Effector memory CD4-positive, alpha-beta T cell (primary cell): ENCODE measurements at regions not wholly inside any gene's neighbourhood (a gene's known extent, or its start where the extent isn't known, plus 50 kb on each side); places are given as distances from the start of the nearest gene placed in this dataset.

Source experiments
- DNase-seq, 3 donors: peaks; one replicate each; pipeline ENCODE4 v3.0.0-alpha.2; 2020
- H3K27ac ChIP-seq: 2 replicates; pipeline ENCODE4 v1.7.0; 2013; ENCODE audit warnings: mild to moderate bottlenecking, low read length, moderate library complexity; ENCODE audit not compliant: insufficient read depth, poor library complexity, severe bottlenecking
- H3K27me3 ChIP-seq: replicated peaks from 2 replicates; pipeline ENCODE4 v1.7.0; 2013; ENCODE audit warnings: mild to moderate bottlenecking, low read length; ENCODE audit not compliant: insufficient read depth, control insufficient read depth, poor library complexity, severe bottlenecking
- H3K36me3 ChIP-seq: 2 replicates; pipeline ENCODE4 v1.7.0; 2013; ENCODE audit warnings: mild to moderate bottlenecking, low read length, moderate library complexity; ENCODE audit not compliant: control insufficient read depth, insufficient read depth
- H3K4me1 ChIP-seq: 2 replicates; pipeline ENCODE4 v1.7.0; 2013; ENCODE audit warnings: low read length, mild to moderate bottlenecking; ENCODE audit not compliant: control insufficient read depth, insufficient read depth, poor library complexity, severe bottlenecking
- H3K4me3 ChIP-seq: 2 replicates; pipeline ENCODE4 v1.7.0; 2013; ENCODE audit warnings: low read length, low read depth, mild to moderate bottlenecking; ENCODE audit not compliant: insufficient read depth, poor library complexity, severe bottlenecking
- H3K9me3 ChIP-seq: 2 replicates; pipeline ENCODE4 v1.7.0; 2013; ENCODE audit warnings: mild to moderate bottlenecking, low read length, moderate library complexity; ENCODE audit not compliant: control insufficient read depth

- H3K4me3 ChIP-seq, result no peak overlapping the region
- no peaks in the 10 kb centered on the region for H3K4me1 ChIP-seq
- no peak overlapping the region for H3K27ac ChIP-seq
- no peak for DNase-seq
- H3K9me3 ChIP-seq, result no peaks in the 10 kb centered on the region
- no peaks in the 10 kb centered on the region for H3K36me3 ChIP-seq
- no peaks in the 10 kb centered on the region for H3K27me3 ChIP-seq
Observed at GRCh38 chr2:71849111-71849510, 298.6 kb downstream of the CYP26B1 start.

- Histone ChIP-seq H3K4me3 (no peak overlapping the region), H3K4me1 (no peaks in the 10 kb centered on the region), H3K27ac (no peak overlapping the region), H3K27me3 (no peaks in the 10 kb centered on the region), H3K9me3 (no peaks in the 10 kb centered on the region), H3K36me3 (no peaks in the 10 kb centered on the region)
- DNase-seq, result no peak
Observed at GRCh38 chr2:71846669-71847291, 300.9 kb downstream of the CYP26B1 start.

- Histone ChIP-seq H3K4me1 (no peaks in the 10 kb centered on the region), H3K4me3 (no peak overlapping the region)
- no peak for DNase-seq
Observed at GRCh38 chr2:71846072-71846471, 301.6 kb downstream of the CYP26B1 start.

GRCh38 chr2:71844967-71845366 is 302.7 kb downstream of the CYP26B1 start:
- Histone ChIP-seq H3K36me3 (no peaks in the 10 kb centered on the region), H3K27ac (no peak overlapping the region), H3K4me3 (no peak overlapping the region), H3K27me3 (no peaks in the 10 kb centered on the region), H3K4me1 (no peaks in the 10 kb centered on the region), H3K9me3 (no peaks in the 10 kb centered on the region)
- DNase-seq, result no peak

More at GRCh38 chr2:71846072-71846471, 301.6 kb downstream of the CYP26B1 start:
- Histone ChIP-seq H3K27me3 (no peaks in the 10 kb centered on the region), H3K9me3 (no peaks in the 10 kb centered on the region), H3K36me3 (no peaks in the 10 kb centered on the region), H3K27ac (no peak overlapping the region)

GRCh38 chr2:71843391-71843850 is 304.2 kb downstream of the CYP26B1 start:
- Histone ChIP-seq H3K36me3 (no peaks in the 10 kb centered on the region), H3K4me1 (no peaks in the 10 kb centered on the region), H3K9me3 (no peaks in the 10 kb centered on the region), H3K4me3 (no peak overlapping the region), H3K27me3 (no peaks in the 10 kb centered on the region), H3K27ac (no peak overlapping the region)
- no peak for DNase-seq

GRCh38 chr2:71842744-71843143 is 304.9 kb downstream of the CYP26B1 start:
- Histone ChIP-seq H3K27ac (no peak overlapping the region), H3K4me1 (no peaks in the 10 kb centered on the region)

GRCh38 chr2:71839826-71840225 is 307.8 kb downstream of the CYP26B1 start:
- no peaks in the 10 kb centered on the region for H3K4me1 ChIP-seq
- no peaks in the 10 kb centered on the region for H3K27me3 ChIP-seq
- H3K9me3 ChIP-seq, result no peaks in the 10 kb centered on the region
- H3K36me3 ChIP-seq, result no peaks in the 10 kb centered on the region
- H3K27ac ChIP-seq, result no peak overlapping the region
- H3K4me3 ChIP-seq, result no peak overlapping the region
- no peak for DNase-seq

More at GRCh38 chr2:71842744-71843143, 304.9 kb downstream of the CYP26B1 start:
- Histone ChIP-seq H3K36me3 (no peaks in the 10 kb centered on the region), H3K9me3 (no peaks in the 10 kb centered on the region), H3K27me3 (no peaks in the 10 kb centered on the region), H3K4me3 (no peak overlapping the region)
- DNase-seq, result no peak

- Histone ChIP-seq H3K4me1 (no peaks in the 10 kb centered on the region), H3K27me3 (no peaks in the 10 kb centered on the region), H3K9me3 (no peaks in the 10 kb centered on the region), H3K27ac (no peak overlapping the region), H3K4me3 (no peak overlapping the region), H3K36me3 (no peaks in the 10 kb centered on the region)
- no peak for DNase-seq
Observed at GRCh38 chr2:71834796-71835195, 312.9 kb downstream of the CYP26B1 start.

- Histone ChIP-seq H3K36me3 (no peaks in the 10 kb centered on the region), H3K4me1 (no peaks in the 10 kb centered on the region), H3K9me3 (no peaks in the 10 kb centered on the region), H3K4me3 (no peak overlapping the region), H3K27ac (no peak overlapping the region), H3K27me3 (no peaks in the 10 kb centered on the region)
- no peak for DNase-seq
Observed at GRCh38 chr2:71833855-71834560, 313.7 kb downstream of the CYP26B1 start.

GRCh38 chr2:71833272-71833671 is 314.4 kb downstream of the CYP26B1 start:
- no peaks in the 10 kb centered on the region for H3K36me3 ChIP-seq
- H3K27ac ChIP-seq, result no peak overlapping the region
- no peaks in the 10 kb centered on the region for H3K27me3 ChIP-seq
- H3K4me3 ChIP-seq, result no peak overlapping the region
- H3K9me3 ChIP-seq, result no peaks in the 10 kb centered on the region
- no peak for DNase-seq
- no peaks in the 10 kb centered on the region for H3K4me1 ChIP-seq
